GM12891 (cell line): ENCODE measurements at regions not wholly inside any gene's neighbourhood (a gene's known extent, or its start where the extent isn't known, plus 50 kb on each side); places are given as distances from the start of the nearest gene placed in this dataset.

ENCODE experiments used
- POLR2A ChIP-seq: IDR thresholded peaks from 2 replicates; pipeline ENCODE4 v1.6.1; 2011; ENCODE audit warnings: low read depth, low read length, control low read depth
- POLR2AphosphoS5 ChIP-seq: IDR thresholded peaks from 2 replicates; pipeline ENCODE4 v1.6.1; 2011; ENCODE audit warnings: low read depth, low read length, control low read depth
- POU2F2 ChIP-seq: IDR thresholded peaks from 2 replicates; pipeline ENCODE4 v1.6.1; 2011; ENCODE audit warnings: low read depth, mild to moderate bottlenecking, control low read depth, low read length, moderate library complexity
- TAF1 ChIP-seq: IDR thresholded peaks from 2 replicates; pipeline ENCODE4 v1.6.1; 2011; ENCODE audit warnings: low read depth, low read length, control low read depth

DNA sequence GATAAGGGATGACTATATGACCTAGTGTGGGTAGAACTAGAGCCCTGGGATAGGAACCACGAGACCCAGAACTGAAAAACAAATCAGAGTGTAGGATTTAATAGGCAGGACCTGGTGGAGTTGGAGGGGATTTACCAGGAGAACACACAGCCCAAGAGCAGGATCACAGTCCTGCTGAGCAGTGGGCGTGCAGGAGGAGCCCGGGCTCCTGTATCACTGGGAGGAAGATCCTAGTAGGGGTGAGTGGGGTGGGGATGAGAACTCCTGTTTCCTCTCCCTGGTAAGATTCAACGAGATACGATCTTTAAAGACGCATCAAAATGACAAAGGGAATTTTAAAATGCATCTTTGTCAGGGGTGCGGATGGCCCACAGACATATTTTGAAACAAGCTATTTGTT, 220.1 kb downstream of the GALC start:
- no peak for TF ChIP-seq POLR2AphosphoS5
- no peak for TF ChIP-seq POLR2A
- TF ChIP-seq TAF1: no peak
- TF ChIP-seq POU2F2: no peak
